K562 (cell line): ENCODE measurements at regions not wholly inside any gene's neighbourhood (a gene's known extent, or its start where the extent isn't known, plus 50 kb on each side); places are given as distances from the start of the nearest gene placed in this dataset.

ENCODE experiments used
- ATAC-seq: fragments of 200-7000 bp; cut with Tn5 transposase; 3 replicates; pipeline ENCODE4 v1.9.1; 2020; ENCODE audit warnings: moderate library complexity
- BruUV-seq: library from RNA; stranded (reverse); fragments of 400-500 nt; replicated peaks from 2 replicates; lab custom pipeline; 2021; lab: Mats Ljungman, UMichigan
- CTCF ChIA-PET: fragments of 300-600 bp; formaldehyde crosslinking; extraction: SDS; loops from one replicate; lab custom pipeline; 2021; ENCODE audit warnings: low intra/inter-chr PET ratio; lab: Yijun Ruan, JAX
- POLR2A ChIA-PET: fragments of 300-600, 350-650 bp; sonication (Branson Sonifier 250); formaldehyde crosslinking; extraction: SDS; loops from one replicate; lab custom pipeline; 2021; ENCODE audit warnings: antibody characterized with exemption, inconsistent platforms; lab: Yijun Ruan, JAX
- DNase-seq, 4 experiments: peaks; one replicate each; pipeline versions ENCODE4 v3.0.0 to v3.0.0-alpha.2; 2011 to 2018; ENCODE audit warnings: low spot score in 3 of 4, mixed read lengths in 3 of 4; ENCODE audit errors: extremely low read depth in 1 of 4
- FAIRE-seq: peaks from 2 replicates; lab custom pipeline; 2011; peaks lifted over from hg19 to GRCh38; lab: Jason Lieb, UNC
- H2AFZ ChIP-seq: 2 replicates; pipeline ENCODE4 v1.6.0; 2011; ENCODE audit warnings: low read depth, low read length, control low read depth, inconsistent platforms
- H3K27ac ChIP-seq: fragments of 200-600 bp; 3 replicates; pipeline ENCODE4 v1.8.0; 2011; ENCODE audit warnings: low read depth, mild to moderate bottlenecking, control low read depth, inconsistent platforms, low read length, moderate library complexity, mixed read lengths; ENCODE audit errors: extremely low read depth
- H3K27me3 ChIP-seq, 2 experiments: fragments of 300-600 bp in 1 of 2; 2 replicates in 1 of 2; 3 replicates in 1 of 2; pipeline versions ENCODE4 v1.6.0 to v1.8.0; 2011; ENCODE audit warnings: inconsistent platforms in 2 of 2, low read length in 2 of 2, mild to moderate bottlenecking in 1 of 2, mixed read lengths in 1 of 2, moderate library complexity in 1 of 2; ENCODE audit not compliant: control insufficient read depth in 2 of 2, insufficient read depth in 2 of 2
- H3K36me3 ChIP-seq: fragments of 300-600 bp; 3 replicates; pipeline ENCODE4 v1.8.0; 2011; ENCODE audit warnings: mild to moderate bottlenecking, low read length, inconsistent platforms; ENCODE audit not compliant: control insufficient read depth, insufficient read depth
- H3K4me1 ChIP-seq, 2 experiments: fragments of 200-600 bp in 1 of 2; replicated peaks in 1 of 2; 2 replicates in 1 of 2; 3 replicates in 1 of 2; pipeline versions ENCODE4 v1.5.1 to v1.8.0; 2011; ENCODE audit warnings: inconsistent platforms in 2 of 2, low read length in 2 of 2, mild to moderate bottlenecking in 1 of 2, mixed read lengths in 1 of 2, moderate library complexity in 1 of 2; ENCODE audit not compliant: control insufficient read depth in 2 of 2, insufficient read depth in 2 of 2
- H3K4me2 ChIP-seq: 2 replicates; pipeline ENCODE4 v1.6.1; 2011; ENCODE audit warnings: low read length, control low read depth, inconsistent platforms, mixed read lengths; ENCODE audit not compliant: insufficient read depth
- H3K4me3 ChIP-seq: fragments of 200-600 bp; sonication (generic), shearing (Covaris generic); 2 replicates; pipeline ENCODE4 v1.5.1; 2016; ENCODE audit warnings: control low read depth, inconsistent platforms
- H3K79me2 ChIP-seq: fragments of 200-600 bp; 3 replicates; pipeline ENCODE4 v1.8.0; 2011; ENCODE audit warnings: low read length, inconsistent platforms; ENCODE audit not compliant: control insufficient read depth, insufficient read depth
- H3K9ac ChIP-seq, 2 experiments: 2 replicates each; pipeline versions ENCODE4 v1.6.0 to v1.6.1; 2011; ENCODE audit warnings: low read depth in 2 of 2, low read length in 2 of 2, control low read depth in 1 of 2, inconsistent platforms in 1 of 2, mild to moderate bottlenecking in 1 of 2, mixed read lengths in 1 of 2; ENCODE audit not compliant: insufficient read depth in 1 of 2
- H3K9me1 ChIP-seq: one replicate; pipeline ENCODE4 v1.6.0; 2011; ENCODE audit warnings: inconsistent platforms, mild to moderate bottlenecking, low read length, moderate library complexity; ENCODE audit not compliant: control insufficient read depth, insufficient read depth
- H3K9me3 ChIP-seq: replicated peaks from 2 replicates; pipeline ENCODE4 v1.5.1; 2011; ENCODE audit warnings: low read depth, low read length, inconsistent platforms; ENCODE audit not compliant: control insufficient read depth, insufficient read depth
- H4K20me1 ChIP-seq: replicated peaks from 2 replicates; pipeline ENCODE4 v1.6.1; 2011; ENCODE audit warnings: low read length, inconsistent platforms, mixed read lengths; ENCODE audit not compliant: control insufficient read depth, insufficient read depth
- BACH1 ChIP-seq: fragments of 200-800 bp; sonication (Bioruptor generic); IDR thresholded peaks from 2 replicates; pipeline ENCODE4 v1.6.1; 2016; ENCODE audit warnings: missing genetic modification characterization, missing compliant biosample characterization
- DPF2 ChIP-seq: fragments of 450-650 bp; IDR thresholded peaks from 2 replicates; pipeline ENCODE4 v1.6.1; 2016
- EWSR1 ChIP-seq: fragments of 450-650 bp; IDR thresholded peaks from 2 replicates; pipeline ENCODE4 v1.6.1; 2018; ENCODE audit warnings: borderline replicate concordance, mild to moderate bottlenecking, low read depth, moderate library complexity; ENCODE audit not compliant: partially characterized antibody
- GATAD2B ChIP-seq: fragments of 450-650 bp; IDR thresholded peaks from 2 replicates; pipeline ENCODE4 v1.6.1; 2017; ENCODE audit warnings: mild to moderate bottlenecking, borderline replicate concordance
- IRF1 ChIP-seq: sonication (generic); formaldehyde crosslinking; IDR thresholded peaks from 2 replicates; pipeline ENCODE4 v1.8.0; 2022; ENCODE audit warnings: missing genetic modification reagents, mild to moderate bottlenecking, borderline replicate concordance
- JUND ChIP-seq, 2 experiments: IDR thresholded peaks; 2 replicates in 1 of 2; 3 replicates in 1 of 2; pipeline ENCODE4 v1.6.1; 2011; ENCODE audit warnings: borderline replicate concordance in 2 of 2, low read depth in 2 of 2, low read length in 2 of 2, improper control_type of control experiment in 1 of 2, missing biosample characterization in 1 of 2, missing genetic modification characterization in 1 of 2, missing genetic modification reagents in 1 of 2
- MYC ChIP-seq, 2 experiments: fragments of 250-450 bp in 1 of 2; sonication (Bioruptor Pico) in 1 of 2; IDR thresholded peaks; 2 replicates each; pipeline versions ENCODE4 v1.5.1 to v1.6.1; 2012 to 2021; ENCODE audit warnings: low read depth in 2 of 2, borderline replicate concordance in 1 of 2, improper control_type of control experiment in 1 of 2, low read length in 1 of 2, mild to moderate bottlenecking in 1 of 2, moderate library complexity in 1 of 2
- NFRKB ChIP-seq: fragments of 450-650 bp; IDR thresholded peaks from 2 replicates; pipeline ENCODE4 v1.6.1; 2016; ENCODE audit warnings: low read depth
- NR2F6 ChIP-seq: fragments of 450-650 bp; formaldehyde crosslinking; IDR thresholded peaks from 2 replicates; pipeline ENCODE4 v1.4.0; 2020; ENCODE audit warnings: mild to moderate bottlenecking
- POLR3G ChIP-seq: IDR thresholded peaks from 2 replicates; pipeline ENCODE4 v1.6.1; 2011; ENCODE audit not compliant: insufficient read length, insufficient replicate concordance; ENCODE audit errors: extremely low read depth
- RBM39 ChIP-seq: fragments of 200-400 bp; formaldehyde crosslinking; optimal IDR thresholded peaks from 2 replicates; pipeline ENCODE3; 2018; ENCODE audit warnings: low read depth, low read length
- TARDBP ChIP-seq: fragments of 450-650 bp; IDR thresholded peaks from 2 replicates; pipeline ENCODE4 v1.6.1; 2016
- ZNF518B ChIP-seq: fragments of 250-450 bp; sonication (Bioruptor Pico); IDR thresholded peaks from 2 replicates; pipeline ENCODE4 v1.5.0; 2021; ENCODE audit warnings: mild to moderate bottlenecking, moderate library complexity
- WGBS: fragments of 100-300 bp; shearing (Covaris generic); methylation state at CpG from one replicate; pipeline ENCODE4 v1.1.6; 2016; ENCODE audit warnings: low coverage, mixed read lengths; ENCODE audit not compliant: insufficient coverage; ENCODE audit errors: missing lambda C conversion rate; 5-methylcytosine and 5-hydroxymethylcytosine counted together
- in situ Hi-C: fragments of 300-500 bp; cut with MboI; formaldehyde crosslinking; loops from 4 replicates; pipeline ENCODE4 v1.15.0; 2018; ENCODE audit warnings: inconsistent platforms, mixed read lengths
- intact Hi-C: fragments of 100-400 bp; cut with micrococcal nuclease; formaldehyde crosslinking; loops from 2 replicates; pipeline ENCODE4 v1.14.2; 2022
- TF ChIP-seq, protein P1 (sequence below): fragments of 450-650 bp; formaldehyde crosslinking; IDR thresholded peaks from 2 replicates; pipeline ENCODE4 v1.4.0; 2020; ENCODE audit warnings: mild to moderate bottlenecking, moderate library complexity
- TF ChIP-seq, protein P2 (sequence below): fragments of 450-650 bp; formaldehyde crosslinking; IDR thresholded peaks from 2 replicates; pipeline ENCODE4 v1.4.0; 2020; ENCODE audit warnings: mild to moderate bottlenecking, moderate library complexity

- no TSS peak for BruUV-seq
- no peak overlapping the region for H3K27ac ChIP-seq
- intact Hi-C loops = no loop called here
- H3K36me3 ChIP-seq = no peaks in the 10 kb centered on the region
- ChIA-PET POLR2A (no interaction called here), CTCF (no interaction called here)
- H3K4me2 ChIP-seq = no peak overlapping the region
- WGBS = 0% methylated on average over 2 of the region's 2 CpGs
- H3K9me3 ChIP-seq = no peaks in the 10 kb centered on the region; the same call in 1 of the 2 replicates
- H4K20me1 ChIP-seq = no peaks in the 10 kb centered on the region
- no peak overlapping the region for H3K9ac ChIP-seq
- peak overlapping the region; percentile 27; the same call in 1 of the 2 replicates for H2AFZ ChIP-seq
- no peaks in the 10 kb centered on the region for H3K27me3 ChIP-seq
- H3K79me2 ChIP-seq = no peaks in the 10 kb centered on the region
- no peaks in the 10 kb centered on the region for H3K9me1 ChIP-seq
- H3K4me1 ChIP-seq = no peaks in the 10 kb centered on the region
- H3K4me3 ChIP-seq = no peak overlapping the region; the same call in 1 of the 2 replicates
- FAIRE-seq (no peak), ATAC-seq (peak; percentile 75), DNase-seq (no peak)
- in situ Hi-C loops = no loop called here
- TF ChIP-seq NFRKB (no peak), TARDBP (no peak), IRF1 (no peak), EWSR1 (no peak), POLR3G (no peak), MYC (IDR thresholded peaks at IDR 0.05; ENCODE audit: low read depth, low read length) (no peak), MYC (CRISPR knock-in tag; IDR thresholded peaks at IDR 0.05; ENCODE audit: borderline replicate concordance, low read depth) (no peak), NR2F6 (no peak), JUND (IDR thresholded peaks at IDR 0.05; ENCODE audit: borderline replicate concordance, low read depth, low read length) (no peak), JUND (tag; IDR thresholded peaks at IDR 0.05; ENCODE audit: borderline replicate concordance, low read depth, low read length) (no peak), BACH1 (tag) (no peak), DPF2 (no peak), RBM39 (no peak), ZNF518B (no peak), GATAD2B (no peak)
- TF ChIP-seq, protein P1, sequence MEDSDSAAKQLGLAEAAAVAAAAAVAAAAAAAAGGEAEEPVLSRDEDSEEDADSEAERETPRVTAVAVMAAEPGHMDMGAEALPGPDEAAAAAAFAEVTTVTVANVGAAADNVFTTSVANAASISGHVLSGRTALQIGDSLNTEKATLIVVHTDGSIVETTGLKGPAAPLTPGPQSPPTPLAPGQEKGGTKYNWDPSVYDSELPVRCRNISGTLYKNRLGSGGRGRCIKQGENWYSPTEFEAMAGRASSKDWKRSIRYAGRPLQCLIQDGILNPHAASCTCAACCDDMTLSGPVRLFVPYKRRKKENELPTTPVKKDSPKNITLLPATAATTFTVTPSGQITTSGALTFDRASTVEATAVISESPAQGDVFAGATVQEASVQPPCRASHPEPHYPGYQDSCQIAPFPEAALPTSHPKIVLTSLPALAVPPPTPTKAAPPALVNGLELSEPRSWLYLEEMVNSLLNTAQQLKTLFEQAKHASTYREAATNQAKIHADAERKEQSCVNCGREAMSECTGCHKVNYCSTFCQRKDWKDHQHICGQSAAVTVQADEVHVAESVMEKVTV (CRISPR knock-in tag) = no peak
- TF ChIP-seq, protein P2, sequence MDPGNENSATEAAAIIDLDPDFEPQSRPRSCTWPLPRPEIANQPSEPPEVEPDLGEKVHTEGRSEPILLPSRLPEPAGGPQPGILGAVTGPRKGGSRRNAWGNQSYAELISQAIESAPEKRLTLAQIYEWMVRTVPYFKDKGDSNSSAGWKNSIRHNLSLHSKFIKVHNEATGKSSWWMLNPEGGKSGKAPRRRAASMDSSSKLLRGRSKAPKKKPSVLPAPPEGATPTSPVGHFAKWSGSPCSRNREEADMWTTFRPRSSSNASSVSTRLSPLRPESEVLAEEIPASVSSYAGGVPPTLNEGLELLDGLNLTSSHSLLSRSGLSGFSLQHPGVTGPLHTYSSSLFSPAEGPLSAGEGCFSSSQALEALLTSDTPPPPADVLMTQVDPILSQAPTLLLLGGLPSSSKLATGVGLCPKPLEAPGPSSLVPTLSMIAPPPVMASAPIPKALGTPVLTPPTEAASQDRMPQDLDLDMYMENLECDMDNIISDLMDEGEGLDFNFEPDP = no peak
Observed at GRCh38 chr2:78876316-78876688, 149.2 kb upstream of the REG3G start.
